CD4-positive, alpha-beta T cell (primary cell): ENCODE measurements at regions not wholly inside any gene's neighbourhood (a gene's known extent, or its start where the extent isn't known, plus 50 kb on each side); places are given as distances from the start of the nearest gene placed in this dataset.

Source experiments
- ATAC-seq: fragments of 200-7000 bp; cut with Tn5 transposase; one replicate; pipeline ENCODE4 v1.10.0; 2022; ENCODE audit warnings: mild to moderate bottlenecking; ENCODE audit not compliant: poor library complexity
- CTCF ChIA-PET: fragments of 350-600 bp; sonication (Branson Sonifier 250); formaldehyde crosslinking; loops from one replicate; lab custom pipeline; 2021; ENCODE audit warnings: antibody characterized with exemption, inconsistent platforms; lab: Charles Lee
- POLR2A ChIA-PET: fragments of 350-600 bp; sonication (Branson Sonifier 250); formaldehyde crosslinking; loops from one replicate; lab custom pipeline; 2021; ENCODE audit warnings: antibody characterized with exemption, inconsistent platforms; lab: Charles Lee
- DNase-seq, 14 experiments: peaks; one replicate each; pipeline ENCODE4 v3.0.0-alpha.2; 2013 to 2020; ENCODE audit warnings: mixed read lengths in 2 of 14
- H3K27ac ChIP-seq, 2 donors: one replicate each; pipeline versions ENCODE4 v1.5.1 to v1.7.0; 2013; ENCODE audit warnings: low read length in 2 of 2, low read depth in 1 of 2, mild to moderate bottlenecking in 1 of 2
- H3K27me3 ChIP-seq, 2 experiments: 1 replicate in 1 of 2; 2 replicates in 1 of 2; pipeline versions ENCODE4 v1.6.1 to v1.7.0; 2013; ENCODE audit warnings: low read length in 2 of 2, control low read depth in 1 of 2, mild to moderate bottlenecking in 1 of 2, moderate library complexity in 1 of 2; ENCODE audit not compliant: insufficient read depth in 2 of 2, control insufficient read depth in 1 of 2
- H3K36me3 ChIP-seq: one replicate; pipeline ENCODE4 v1.6.1; 2013; ENCODE audit warnings: low read length, control low read depth; ENCODE audit not compliant: insufficient read depth
- H3K4me1 ChIP-seq: one replicate; pipeline ENCODE4 v1.6.1; 2013; ENCODE audit warnings: low read length, control low read depth; ENCODE audit not compliant: insufficient read depth
- H3K4me3 ChIP-seq: one replicate; pipeline ENCODE4 v1.5.1; 2013; ENCODE audit warnings: mild to moderate bottlenecking, low read length, moderate library complexity
- H3K9me3 ChIP-seq, 2 experiments: 1 replicate in 1 of 2; 2 replicates in 1 of 2; pipeline versions ENCODE4 v1.6.1 to v1.7.0; 2013; ENCODE audit warnings: low read length in 2 of 2, mild to moderate bottlenecking in 2 of 2, control low read depth in 1 of 2, moderate library complexity in 1 of 2; ENCODE audit not compliant: control insufficient read depth in 1 of 2, insufficient read depth in 1 of 2
- H3K27ac Mint-ChIP-seq: one replicate; pipeline ENCODE4 v1.8.0; 2020; ENCODE audit warnings: mixed read lengths
- H3K27me3 Mint-ChIP-seq: one replicate; pipeline ENCODE4 v1.8.0; 2021; ENCODE audit warnings: mixed read lengths
- H3K36me3 Mint-ChIP-seq: one replicate; pipeline ENCODE4 v1.8.0; 2021; ENCODE audit warnings: low read depth, mixed read lengths
- H3K4me1 Mint-ChIP-seq: one replicate; pipeline ENCODE4 v1.8.0; 2021; ENCODE audit warnings: low read depth, mixed read lengths
- H3K4me3 Mint-ChIP-seq: one replicate; pipeline ENCODE4 v1.8.0; 2020; ENCODE audit warnings: mild to moderate bottlenecking, mixed read lengths
- H3K9me3 Mint-ChIP-seq: one replicate; pipeline ENCODE4 v1.8.0; 2020; ENCODE audit warnings: mixed read lengths
- CTCF ChIP-seq: fragments of 200-600 bp; IDR thresholded peaks from one replicate; pipeline ENCODE4 v1.8.0; 2022; ENCODE audit warnings: antibody characterized with exemption, mild to moderate bottlenecking
- intact Hi-C, 2 experiments: fragments of 100-400 bp; cut with DNase I in 1 of 2; cut with micrococcal nuclease in 1 of 2; formaldehyde crosslinking; loops; one replicate each; pipeline versions ENCODE4 v1.15.1 to v1.9.0; 2023 to 2025; cut with DNase I, micrococcal nuclease

- TF ChIP-seq CTCF: no peak
These were observed 248.1 kb downstream of the ANKRD7 start for GRCh38 chr7:118472581-118472980.

GRCh38 chr7:118473271-118473670, 248.8 kb downstream of the ANKRD7 start:
- no peaks in the 10 kb centered on the region for H3K9me3 ChIP-seq
- no peak overlapping the region for H3K27ac ChIP-seq
- Mint-ChIP-seq H3K27ac (no peak overlapping the region), H3K4me1 (no peaks in the 10 kb centered on the region), H3K27me3 (no peaks in the 10 kb centered on the region), H3K4me3 (no peak overlapping the region), H3K9me3 (peaks cover 2% of the 10 kb centered on the region), H3K36me3 (no peaks in the 10 kb centered on the region)
- TF ChIP-seq CTCF: no peak
- no peaks in the 10 kb centered on the region for H3K4me1 ChIP-seq
- intact Hi-C loops: no loop called here
- ChIA-PET POLR2A (no interaction called here), CTCF (no interaction called here)
- no peak overlapping the region for H3K4me3 ChIP-seq
- ATAC-seq (no peak), DNase-seq (no peak)
- no peaks in the 10 kb centered on the region for H3K27me3 ChIP-seq
- no peaks in the 10 kb centered on the region for H3K36me3 ChIP-seq

More at GRCh38 chr7:118472581-118472980, 248.1 kb downstream of the ANKRD7 start:
- ATAC-seq (no peak), DNase-seq (no peak)
- Histone ChIP-seq H3K27me3 (no peaks in the 10 kb centered on the region), H3K4me1 (no peaks in the 10 kb centered on the region), H3K4me3 (no peak overlapping the region), H3K27ac (no peak overlapping the region), H3K9me3 (no peaks in the 10 kb centered on the region), H3K36me3 (no peaks in the 10 kb centered on the region)
- Mint-ChIP-seq H3K4me3 (no peak overlapping the region), H3K9me3 (peaks cover 2% of the 10 kb centered on the region), H3K4me1 (no peaks in the 10 kb centered on the region), H3K27ac (no peak overlapping the region), H3K36me3 (no peaks in the 10 kb centered on the region), H3K27me3 (no peaks in the 10 kb centered on the region)
- CTCF ChIA-PET: no interaction called here
- intact Hi-C loops: no loop called here
- POLR2A ChIA-PET: no interaction called here

- ChIA-PET POLR2A (no interaction called here), CTCF (no interaction called here)
- Mint-ChIP-seq H3K36me3 (no peaks in the 10 kb centered on the region), H3K27me3 (no peaks in the 10 kb centered on the region), H3K4me3 (no peak overlapping the region), H3K27ac (no peak overlapping the region), H3K9me3 (peaks cover 2% of the 10 kb centered on the region), H3K4me1 (no peaks in the 10 kb centered on the region)
- ATAC-seq (no peak), DNase-seq (no peak)
- Histone ChIP-seq H3K36me3 (no peaks in the 10 kb centered on the region), H3K4me1 (no peaks in the 10 kb centered on the region), H3K9me3 (no peaks in the 10 kb centered on the region), H3K27me3 (no peaks in the 10 kb centered on the region), H3K27ac (no peak overlapping the region), H3K4me3 (no peak overlapping the region)
- intact Hi-C loops: no loop called here
- no peak for TF ChIP-seq CTCF
These were observed 251.5 kb downstream of the ANKRD7 start for GRCh38 chr7:118476036-118476435.
